Loucy (cell line): ENCODE measurements at regions not wholly inside any gene's neighbourhood (a gene's known extent, or its start where the extent isn't known, plus 50 kb on each side); places are given as distances from the start of the nearest gene placed in this dataset.

ENCODE experiments used
- H2AFZ ChIP-seq: fragments of 200-600 bp; sonication (generic); 2 replicates; pipeline ENCODE4 v1.6.0; 2016; ENCODE audit warnings: antibody characterized with exemption, mild to moderate bottlenecking, low read length, moderate library complexity
- H3F3A ChIP-seq: fragments of 200-600 bp; 2 replicates; pipeline ENCODE4 v1.6.0; 2016; ENCODE audit warnings: antibody characterized with exemption, low read depth, mild to moderate bottlenecking
- H3K27me3 ChIP-seq: fragments of 200-600 bp; sonication (generic); 2 replicates; pipeline ENCODE4 v1.6.1; 2014; ENCODE audit warnings: low read length, mild to moderate bottlenecking; ENCODE audit not compliant: insufficient read depth, poor library complexity, severe bottlenecking
- H3K36me3 ChIP-seq: fragments of 200-600 bp; sonication (generic); 2 replicates; pipeline ENCODE4 v1.6.1; 2016; ENCODE audit warnings: low read length; ENCODE audit not compliant: insufficient read depth
- H3K4me1 ChIP-seq: fragments of 200-600 bp; sonication (generic); 2 replicates; pipeline ENCODE4 v1.5.1; 2014; ENCODE audit warnings: low read length, mild to moderate bottlenecking; ENCODE audit not compliant: insufficient read depth, poor library complexity, severe bottlenecking
- H3K4me2 ChIP-seq: fragments of 200-600 bp; sonication (generic); 2 replicates; pipeline ENCODE4 v1.6.0; 2014; ENCODE audit warnings: antibody characterized with exemption, low read length, low read depth, mild to moderate bottlenecking; ENCODE audit not compliant: poor library complexity, severe bottlenecking
- H3K4me3 ChIP-seq: fragments of 200-600 bp; sonication (generic); 2 replicates; pipeline ENCODE4 v1.5.1; 2014; ENCODE audit warnings: low read length, mild to moderate bottlenecking, mixed read lengths; ENCODE audit not compliant: poor library complexity, severe bottlenecking
- H3K79me2 ChIP-seq: fragments of 200-600 bp; sonication (generic); 2 replicates; pipeline ENCODE4 v1.6.1; 2014; ENCODE audit warnings: low read length; ENCODE audit not compliant: insufficient read depth
- H3K9ac ChIP-seq: fragments of 200-600 bp; sonication (generic); 2 replicates; pipeline ENCODE4 v1.6.0; 2014; ENCODE audit warnings: mild to moderate bottlenecking, low read depth, low read length, moderate library complexity; ENCODE audit not compliant: poor library complexity, severe bottlenecking
- H3K9me2 ChIP-seq: fragments of 200-600 bp; sonication (generic); replicated peaks from 2 replicates; pipeline ENCODE4 v1.6.1; 2016; ENCODE audit warnings: low read depth, low read length, mixed read lengths
- H3K9me3 ChIP-seq: fragments of 200-600 bp; sonication (generic); 2 replicates; pipeline ENCODE4 v1.6.1; 2014; ENCODE audit warnings: mild to moderate bottlenecking, antibody characterized with exemption, low read length, low read depth; ENCODE audit not compliant: insufficient read depth
- H4K20me1 ChIP-seq: fragments of 200-600 bp; sonication (generic); 2 replicates; pipeline ENCODE4 v1.6.0; 2014; ENCODE audit warnings: antibody characterized with exemption, low read length, mild to moderate bottlenecking; ENCODE audit not compliant: insufficient read depth, poor library complexity, severe bottlenecking
- EZH2phosphoT487 ChIP-seq: fragments of 200-600 bp; IDR thresholded peaks from 2 replicates; pipeline ENCODE4 v1.6.1; 2018; ENCODE audit warnings: antibody characterized with exemption, mild to moderate bottlenecking, moderate library complexity, borderline replicate concordance
- TF ChIP-seq, protein P1 (sequence below): fragments of 200-600 bp; sonication (generic); conservative IDR thresholded peaks from 2 replicates; pipeline ENCODE4 v1.5.1; 2014; ENCODE audit warnings: mild to moderate bottlenecking, antibody characterized with exemption, low read length

DNA sequence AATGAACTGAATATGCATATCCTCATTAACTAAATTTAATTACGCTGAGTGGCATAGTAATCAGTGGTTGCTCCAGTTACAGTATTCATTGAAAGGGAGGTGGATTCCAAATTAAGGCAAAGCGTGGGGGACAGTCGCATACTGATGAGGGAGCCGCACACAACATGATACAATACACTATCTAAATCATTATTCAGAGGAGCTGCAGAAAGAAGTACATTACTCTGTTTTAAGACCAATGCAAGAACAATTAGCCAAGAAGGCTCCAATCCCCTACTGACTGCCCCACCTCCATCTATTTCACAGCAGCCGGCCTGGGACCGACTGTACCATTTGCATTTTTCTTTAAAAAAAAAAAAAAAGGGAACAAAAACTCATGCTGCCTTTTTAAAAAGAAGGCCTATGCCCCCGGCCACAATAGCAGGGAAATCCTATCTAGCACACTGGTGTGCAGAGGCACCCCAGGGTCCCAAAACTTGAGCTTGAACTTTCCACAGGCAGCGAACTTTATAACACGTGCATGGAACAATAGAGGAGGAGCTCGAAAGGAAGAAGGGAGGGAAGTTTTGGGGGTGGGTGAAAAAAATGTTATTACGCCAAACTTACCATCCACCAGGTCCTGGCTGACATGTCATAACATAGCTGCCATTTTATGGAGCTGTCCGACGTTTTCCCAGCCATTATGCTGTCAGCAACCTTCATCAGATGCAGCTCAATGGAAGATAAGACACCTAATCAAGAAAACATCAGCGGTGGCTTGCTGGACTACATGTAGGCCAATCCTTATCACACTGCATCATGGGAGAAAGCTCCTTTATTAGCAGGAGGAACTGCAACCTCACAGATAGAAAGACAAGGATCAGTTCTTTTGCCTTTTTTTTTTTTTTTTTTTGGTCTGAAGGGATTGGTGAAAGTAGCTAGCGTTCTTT, 161.6 kb downstream of the ZDHHC21 start:
- H3K4me1 ChIP-seq: no peaks in the 10 kb centered on the region
- no peaks in the 10 kb centered on the region for H3K27me3 ChIP-seq
- no peak overlapping the region for H2AFZ ChIP-seq
- H3K9ac ChIP-seq: no peak overlapping the region
- no peaks in the 10 kb centered on the region for H3K36me3 ChIP-seq
- H3K9me2 ChIP-seq: no peaks in the 10 kb centered on the region
- no peak overlapping the region for H3K4me3 ChIP-seq
- H3K9me3 ChIP-seq: no peaks in the 10 kb centered on the region
- H3K79me2 ChIP-seq: no peaks in the 10 kb centered on the region
- no peaks in the 10 kb centered on the region for H4K20me1 ChIP-seq
- no peak overlapping the region for H3K4me2 ChIP-seq
- no peaks in the 10 kb centered on the region for H3F3A ChIP-seq
- no peak for TF ChIP-seq EZH2phosphoT487
- TF ChIP-seq, protein P1, sequence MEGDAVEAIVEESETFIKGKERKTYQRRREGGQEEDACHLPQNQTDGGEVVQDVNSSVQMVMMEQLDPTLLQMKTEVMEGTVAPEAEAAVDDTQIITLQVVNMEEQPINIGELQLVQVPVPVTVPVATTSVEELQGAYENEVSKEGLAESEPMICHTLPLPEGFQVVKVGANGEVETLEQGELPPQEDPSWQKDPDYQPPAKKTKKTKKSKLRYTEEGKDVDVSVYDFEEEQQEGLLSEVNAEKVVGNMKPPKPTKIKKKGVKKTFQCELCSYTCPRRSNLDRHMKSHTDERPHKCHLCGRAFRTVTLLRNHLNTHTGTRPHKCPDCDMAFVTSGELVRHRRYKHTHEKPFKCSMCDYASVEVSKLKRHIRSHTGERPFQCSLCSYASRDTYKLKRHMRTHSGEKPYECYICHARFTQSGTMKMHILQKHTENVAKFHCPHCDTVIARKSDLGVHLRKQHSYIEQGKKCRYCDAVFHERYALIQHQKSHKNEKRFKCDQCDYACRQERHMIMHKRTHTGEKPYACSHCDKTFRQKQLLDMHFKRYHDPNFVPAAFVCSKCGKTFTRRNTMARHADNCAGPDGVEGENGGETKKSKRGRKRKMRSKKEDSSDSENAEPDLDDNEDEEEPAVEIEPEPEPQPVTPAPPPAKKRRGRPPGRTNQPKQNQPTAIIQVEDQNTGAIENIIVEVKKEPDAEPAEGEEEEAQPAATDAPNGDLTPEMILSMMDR: no peak

DNA sequence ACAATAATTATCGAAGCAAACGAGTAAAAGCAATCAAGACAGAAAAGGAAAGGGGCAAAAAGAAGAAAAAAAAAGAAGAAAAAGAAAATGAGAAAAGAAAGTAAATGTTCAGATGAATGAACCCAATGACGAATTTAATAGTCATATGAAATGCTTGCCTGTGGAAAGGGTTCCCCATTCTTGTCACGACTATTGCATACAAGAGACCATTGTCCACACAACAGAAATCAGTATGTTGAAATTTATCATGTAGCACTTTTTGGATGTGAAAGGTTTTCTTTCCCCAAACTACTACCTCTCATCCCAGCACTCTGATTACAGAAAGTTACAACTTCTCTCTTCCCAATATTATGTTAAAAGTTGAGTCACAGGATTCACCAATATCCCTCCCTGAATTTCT, 162.4 kb downstream of the ZDHHC21 start:
- TF ChIP-seq, protein P1: no peak
- no peak for TF ChIP-seq EZH2phosphoT487
- no peaks in the 10 kb centered on the region for H3K79me2 ChIP-seq
- no peak overlapping the region for H2AFZ ChIP-seq

DNA sequence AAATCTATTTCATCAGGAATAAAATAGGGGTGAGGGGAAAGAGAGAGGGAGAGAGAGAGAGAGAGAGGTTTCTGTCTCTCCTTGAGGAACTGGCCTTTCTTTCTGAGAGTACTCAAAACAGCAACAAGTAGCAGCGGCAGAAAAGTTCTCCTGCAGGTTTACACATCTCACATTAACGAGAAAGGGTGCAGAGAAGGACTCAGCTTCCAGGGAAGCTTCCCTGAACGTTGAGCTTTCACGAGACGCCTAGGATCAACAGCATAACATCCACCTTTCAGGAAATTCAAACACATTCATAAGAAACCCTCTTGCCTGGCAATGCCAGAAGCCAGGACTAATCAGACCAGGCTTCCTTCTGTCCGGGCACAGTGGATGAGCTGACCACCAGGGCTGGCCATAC, 162.9 kb downstream of the ZDHHC21 start:
- no peaks in the 10 kb centered on the region for H3K79me2 ChIP-seq
- H4K20me1 ChIP-seq: no peaks in the 10 kb centered on the region
- no peaks in the 10 kb centered on the region for H3K9me3 ChIP-seq
- H2AFZ ChIP-seq: no peak overlapping the region
- no peaks in the 10 kb centered on the region for H3K36me3 ChIP-seq
- no peak for TF ChIP-seq EZH2phosphoT487
- TF ChIP-seq, protein P1: no peak
- H3K27me3 ChIP-seq: no peaks in the 10 kb centered on the region
- no peak overlapping the region for H3K9ac ChIP-seq
- no peak overlapping the region for H3K4me3 ChIP-seq
- no peaks in the 10 kb centered on the region for H3K9me2 ChIP-seq
- H3F3A ChIP-seq: no peaks in the 10 kb centered on the region
- H3K4me1 ChIP-seq: no peaks in the 10 kb centered on the region
- H3K4me2 ChIP-seq: no peak overlapping the region

More for the DNA sequence above, 162.4 kb downstream of the ZDHHC21 start:
- Histone ChIP-seq H3K4me3 (no peak overlapping the region), H3K9me3 (no peaks in the 10 kb centered on the region), H3K4me1 (no peaks in the 10 kb centered on the region), H3K27me3 (no peaks in the 10 kb centered on the region), H4K20me1 (no peaks in the 10 kb centered on the region), H3K4me2 (no peak overlapping the region), H3K9ac (no peak overlapping the region), H3F3A (no peaks in the 10 kb centered on the region), H3K36me3 (no peaks in the 10 kb centered on the region), H3K9me2 (no peaks in the 10 kb centered on the region)
